ENCODE measurements at regions not wholly inside any gene's neighbourhood (a gene's known extent, or its start where the extent isn't known, plus 50 kb on each side); places are given as distances from the start of the nearest gene placed in this dataset.

- DNase-seq (ENCODE audit: low spot score): no peak
Measured at GRCh38 chr9:115733318-115734110, 420.1 kb upstream of the PAPPA start.

DNA sequence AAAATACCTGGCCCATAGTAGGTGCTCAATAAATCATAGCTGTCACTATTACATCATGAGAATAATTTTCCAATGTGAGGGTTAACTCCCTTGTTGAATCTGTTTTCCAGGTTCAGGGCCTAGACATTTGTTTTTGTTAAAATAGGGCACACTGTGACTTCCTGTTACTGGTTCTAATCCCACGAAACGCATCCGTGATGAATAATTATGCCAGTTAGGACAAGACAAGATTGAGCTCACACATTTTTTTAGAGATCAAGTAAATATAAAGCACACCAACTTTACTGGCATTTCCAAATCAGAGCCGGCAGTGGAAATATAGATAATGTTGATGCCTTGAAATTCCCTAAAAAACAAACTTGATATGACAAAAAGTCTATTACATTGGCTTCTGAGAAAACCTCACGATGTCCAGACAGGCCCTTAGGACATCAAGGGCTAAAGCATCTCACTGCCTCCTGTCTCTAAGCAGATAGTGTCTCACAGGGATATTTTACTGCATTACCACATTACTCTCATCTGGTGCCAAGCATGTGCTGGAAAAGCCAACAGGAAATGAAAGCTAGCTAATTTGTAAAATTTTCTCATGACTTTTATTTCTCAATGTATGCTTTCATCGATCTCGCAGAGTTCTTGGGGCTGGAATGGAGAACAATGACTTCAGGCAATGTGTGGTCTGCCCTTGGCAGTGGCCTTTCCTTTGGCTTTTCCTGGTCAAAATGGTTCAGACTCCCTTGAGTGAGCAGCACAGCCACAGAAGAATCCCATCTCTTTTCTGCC is 414.3 kb upstream of the PAPPA start:
- DNase-seq (ENCODE audit: low spot score): no peak

DNA sequence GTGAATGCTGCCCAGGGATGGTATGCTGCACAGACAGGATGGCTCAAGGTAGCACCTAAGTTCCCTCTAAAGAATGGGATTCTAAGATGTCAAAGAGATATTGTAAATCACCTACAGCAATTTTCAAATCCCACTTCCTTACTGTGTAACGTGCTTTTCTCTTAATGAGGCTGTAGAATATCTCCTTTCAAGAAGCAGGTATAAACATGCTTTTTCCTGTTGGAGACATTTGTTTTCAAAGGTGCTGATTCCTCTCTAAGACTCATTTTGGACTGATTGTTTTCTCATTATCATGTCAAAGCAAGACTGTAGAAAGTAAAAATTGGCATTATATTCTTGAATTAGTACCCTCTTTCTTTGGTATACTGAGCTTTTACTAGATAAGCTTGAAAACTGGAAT is 412.6 kb upstream of the PAPPA start:
- no peak for DNase-seq (ENCODE audit: low spot score)

- no peak for DNase-seq (ENCODE audit: low spot score)
Measured at GRCh38 chr9:115743709-115744605, 409.6 kb upstream of the PAPPA start.

DNA sequence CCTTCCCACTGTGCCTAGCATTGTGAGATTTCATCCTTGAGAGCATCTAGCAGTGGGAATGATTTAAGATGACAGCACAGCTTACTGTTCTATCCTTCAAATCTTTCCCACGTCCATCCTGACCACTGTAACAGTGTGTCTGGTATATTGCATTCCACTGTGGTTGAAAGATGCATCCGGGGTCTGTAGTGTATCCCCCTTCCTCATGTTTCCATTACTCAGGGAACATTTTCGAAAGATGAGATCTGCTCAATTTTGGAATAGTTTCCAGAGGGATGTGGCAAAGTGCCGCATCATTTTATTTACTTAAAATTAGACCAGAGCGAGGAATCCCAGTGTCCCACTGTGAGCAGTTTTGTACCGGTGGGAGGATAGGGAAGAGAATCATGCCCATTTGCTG is 407.1 kb upstream of the PAPPA start:
- no peak for DNase-seq (ENCODE audit: low spot score)

- no peak for DNase-seq (ENCODE audit: low spot score)
Measured at GRCh38 chr9:115747731-115748130, 405.9 kb upstream of the PAPPA start.

- no peak for DNase-seq (ENCODE audit: low spot score)
Measured at GRCh38 chr9:115756736-115757135, 396.9 kb upstream of the PAPPA start.

DNA sequence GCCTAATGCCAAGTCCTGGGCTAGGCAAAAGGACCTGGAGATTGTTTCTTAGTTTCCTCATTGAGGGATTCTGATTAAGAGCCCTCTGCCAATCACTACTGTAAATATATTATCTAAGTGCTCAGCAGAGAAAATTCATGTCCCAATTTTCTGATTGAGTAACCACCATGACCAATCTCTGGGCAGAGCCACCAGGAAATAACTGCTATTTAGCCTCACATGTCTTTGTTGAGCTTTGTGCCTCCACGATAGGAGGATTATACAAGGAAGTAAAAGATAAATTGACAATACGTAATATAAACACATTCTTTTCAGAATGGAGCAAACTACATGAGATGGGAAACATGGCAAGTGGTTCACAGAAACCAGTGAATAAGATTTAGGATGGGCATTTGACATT is 396.1 kb upstream of the PAPPA start:
- no peak for DNase-seq (ENCODE audit: low spot score)

DNA sequence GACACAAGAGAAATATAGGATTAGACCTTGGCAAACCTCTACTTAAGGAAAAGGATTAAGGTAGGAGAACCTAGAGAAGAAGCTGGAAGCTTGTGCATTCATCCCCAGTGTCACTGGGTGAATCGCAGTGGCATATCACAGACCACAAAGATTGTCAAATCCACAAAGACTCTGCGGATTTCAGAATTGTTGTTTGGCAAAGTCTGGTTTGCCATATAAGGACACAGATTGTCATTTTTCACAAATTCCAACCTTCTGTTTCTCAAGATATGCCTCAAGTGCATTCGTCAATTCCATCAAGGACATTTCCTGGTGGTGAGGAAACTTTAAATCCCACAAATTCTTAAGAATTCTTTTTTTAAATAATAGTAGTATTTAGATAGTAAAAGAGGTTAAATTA is 395.1 kb upstream of the PAPPA start:
- DNase-seq (ENCODE audit: low spot score): no peak

- DNase-seq (ENCODE audit: low spot score): no peak
Measured at GRCh38 chr9:115759426-115759825, 394.2 kb upstream of the PAPPA start.

GRCh38 chr9:115764645-115765044 is 388.9 kb upstream of the PAPPA start:
- no peak for DNase-seq (ENCODE audit: low spot score)

GRCh38 chr9:115765060-115765459 is 388.5 kb upstream of the PAPPA start:
- no peak for DNase-seq (ENCODE audit: low spot score)

GRCh38 chr9:115766370-115766955 is 387.1 kb upstream of the PAPPA start:
- DNase-seq (ENCODE audit: low spot score): no peak

- no peak for DNase-seq (ENCODE audit: low spot score)
Measured at GRCh38 chr9:115770521-115770920, 383.1 kb upstream of the PAPPA start.

- no peak for DNase-seq (ENCODE audit: low spot score)
Measured at GRCh38 chr9:115775659-115776058, 377.9 kb upstream of the PAPPA start.

DNA sequence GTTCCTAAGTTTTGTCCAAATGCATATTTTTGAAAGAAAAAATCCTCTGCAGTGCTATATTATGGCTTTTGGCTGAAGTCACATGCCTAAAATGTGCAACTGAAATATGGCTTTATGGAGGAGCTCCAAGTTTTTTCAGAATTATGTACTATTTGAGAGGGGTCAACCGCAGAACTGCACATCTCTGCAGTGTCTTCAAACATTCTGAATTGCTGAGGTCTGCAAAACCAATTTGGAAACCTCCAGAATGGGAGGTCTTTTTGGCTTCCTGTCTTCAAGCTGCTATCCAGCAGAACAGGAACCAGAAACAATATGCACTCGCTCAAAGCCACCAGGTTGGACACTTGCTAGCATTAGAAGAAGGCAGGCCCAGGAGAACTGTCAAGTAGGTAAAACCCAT is 376.0 kb upstream of the PAPPA start:
- DNase-seq (ENCODE audit: low spot score): no peak

GRCh38 chr9:115781070-115781736 is 372.4 kb upstream of the PAPPA start:
- DNase-seq (ENCODE audit: low spot score): no peak

GRCh38 chr9:115786321-115786720 is 367.3 kb upstream of the PAPPA start:
- DNase-seq (ENCODE audit: low spot score): no peak

DNA sequence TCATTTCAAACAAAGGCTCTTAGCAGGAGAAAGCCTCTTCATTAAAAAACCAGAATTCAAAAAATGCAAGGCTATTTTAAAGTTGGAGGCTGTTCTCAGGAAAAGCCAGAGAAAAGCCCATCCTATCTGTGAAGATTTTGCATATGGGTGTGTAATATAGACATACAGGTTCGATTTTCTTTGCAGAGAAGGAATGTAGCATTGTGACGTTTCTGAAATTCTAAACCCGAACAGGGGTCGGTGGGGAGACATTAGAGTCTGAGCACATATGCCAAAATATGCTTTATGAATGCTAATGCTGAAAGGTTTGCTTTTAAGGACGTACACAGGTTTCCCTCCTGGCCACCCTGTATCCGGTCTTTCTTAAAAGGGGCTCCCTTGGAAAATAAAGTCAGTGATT is 363.1 kb upstream of the PAPPA start:
- DNase-seq (ENCODE audit: low spot score): no peak

- no peak for DNase-seq (ENCODE audit: low spot score)
Measured at GRCh38 chr9:115794921-115795475, 358.6 kb upstream of the PAPPA start.

- no peak for DNase-seq (ENCODE audit: low spot score)
Measured at GRCh38 chr9:115799734-115800133, 353.9 kb upstream of the PAPPA start.

Measured in iPS-NIHi11 (cell line).